A549 (cell line): ENCODE measurements at regions not wholly inside any gene's neighbourhood (a gene's known extent, or its start where the extent isn't known, plus 50 kb on each side); places are given as distances from the start of the nearest gene placed in this dataset.
A peak's percentile ranks its signal among the peaks of the same experiment; 100 is the strongest.

Experiments used
- ATAC-seq, 2 experiments: fragments of 200-7000 bp in 1 of 2; fragments of >200 bp in 1 of 2; cut with Nextera tagmentation in 1 of 2; cut with Tn5 transposase in 1 of 2; 3 replicates each; pipeline versions ENCODE4 v1.8.0 to v1.9.1; 2018 to 2020; ENCODE audit warnings: mild to moderate bottlenecking in 1 of 2, moderate library complexity in 1 of 2
- CTCF ChIA-PET: fragments of 300-600 bp; sonication (Branson Sonifier 250); formaldehyde crosslinking; extraction: SDS; loops from one replicate; lab custom pipeline; 2021; ENCODE audit warnings: antibody characterized with exemption, inconsistent platforms; lab: Yijun Ruan, JAX
- POLR2A ChIA-PET: fragments of 350-600 bp; formaldehyde crosslinking; extraction: SDS; loops from one replicate; lab custom pipeline; 2021; ENCODE audit warnings: antibody characterized with exemption, inconsistent platforms; lab: Yijun Ruan, JAX
- DNase-seq, 2 experiments: peaks; one replicate each; pipeline versions ENCODE4 v3.0.0 to v3.0.0-alpha.2; 2011 to 2016; ENCODE audit warnings: low read depth in 1 of 2, low spot score in 1 of 2
- FAIRE-seq: peaks from 2 replicates; lab custom pipeline; 2011; peaks lifted over from hg19 to GRCh38; lab: Jason Lieb, UNC
- H3K27ac ChIP-seq, 2 experiments: fragments of >200 bp; sonication (Bioruptor Twin); formaldehyde crosslinking; 3 replicates each; pipeline ENCODE4 v1.5.1; 2016 to 2017
- H3K4me1 ChIP-seq: fragments of >200 bp; sonication (Bioruptor Twin); formaldehyde crosslinking; 3 replicates; pipeline ENCODE4 v1.6.1; 2016
- H3K4me2 ChIP-seq: fragments of >200 bp; sonication (Bioruptor Twin); formaldehyde crosslinking; 3 replicates; pipeline ENCODE4 v1.6.1; 2016
- H3K4me3 ChIP-seq: fragments of >200 bp; sonication (Bioruptor Twin); formaldehyde crosslinking; 3 replicates; pipeline ENCODE4 v1.5.1; 2016
- H3K9me3 ChIP-seq: fragments of >200 bp; sonication (Bioruptor Twin); formaldehyde crosslinking; 3 replicates; pipeline ENCODE4 v1.6.1; 2016
- BHLHE40 ChIP-seq: IDR thresholded peaks from 2 replicates; pipeline ENCODE4 v1.6.1; 2012; ENCODE audit warnings: low read depth, low read length, inconsistent platforms
- CTCF ChIP-seq: fragments of >200 bp; sonication (Bioruptor Twin); formaldehyde crosslinking; IDR thresholded peaks from 3 replicates; pipeline ENCODE4 v1.5.1; 2016
- E2F6 ChIP-seq: IDR thresholded peaks from 2 replicates; pipeline ENCODE4 v1.6.1; 2012; ENCODE audit warnings: low read depth, borderline replicate concordance
- EP300 ChIP-seq, 2 experiments: fragments of >200 bp; sonication (Bioruptor Twin); formaldehyde crosslinking; IDR thresholded peaks; 2 replicates in 1 of 2; 3 replicates in 1 of 2; pipeline ENCODE4 v1.6.1; 2016 to 2017
- ESRRA ChIP-seq: fragments of 150-350 bp; IDR thresholded peaks from 2 replicates; pipeline ENCODE4 v1.6.1; 2014; ENCODE audit warnings: mild to moderate bottlenecking, low read length, borderline replicate concordance
- FOSB ChIP-seq: fragments of 250-450 bp; sonication (Bioruptor Pico); IDR thresholded peaks from 2 replicates; pipeline ENCODE4 v1.5.0; 2020; ENCODE audit warnings: mild to moderate bottlenecking, moderate library complexity
- FOSL2 ChIP-seq, 2 experiments: fragments of 450-650 bp in 1 of 2; fragments of >200 bp in 1 of 2; sonication (Bioruptor Twin) in 1 of 2; formaldehyde crosslinking; IDR thresholded peaks; 2 replicates each; pipeline versions ENCODE4 v1.5.0 to v1.6.1; 2016 to 2020; ENCODE audit warnings: mild to moderate bottlenecking in 1 of 2, moderate library complexity in 1 of 2
- HDAC2 ChIP-seq: fragments of 200-600 bp; sonication (generic); IDR thresholded peaks from 2 replicates; pipeline ENCODE4 v1.6.1; 2016
- HMGXB4 ChIP-seq: fragments of 250-450 bp; sonication (Bioruptor Pico); IDR thresholded peaks from 2 replicates; pipeline ENCODE4 v1.5.0; 2021; ENCODE audit warnings: mild to moderate bottlenecking, moderate library complexity, borderline replicate concordance
- HOXB13 ChIP-seq: fragments of 250-450 bp; sonication (Bioruptor Pico); IDR thresholded peaks from 2 replicates; pipeline ENCODE4 v1.5.0; 2020; ENCODE audit warnings: low read depth, mild to moderate bottlenecking, moderate library complexity
- JUN ChIP-seq, 2 experiments: fragments of >200 bp; sonication (Bioruptor Twin); formaldehyde crosslinking; IDR thresholded peaks; 2 replicates in 1 of 2; 3 replicates in 1 of 2; pipeline ENCODE4 v1.6.1; 2016 to 2017
- KDM1A ChIP-seq: fragments of 200-600 bp; sonication (generic); IDR thresholded peaks from 2 replicates; pipeline ENCODE4 v1.6.1; 2016; ENCODE audit warnings: low read depth, mild to moderate bottlenecking
- MAFK ChIP-seq: fragments of 450-650 bp; IDR thresholded peaks from 2 replicates; pipeline ENCODE4 v1.6.1; 2014; ENCODE audit not compliant: partially characterized antibody
- MAX ChIP-seq: IDR thresholded peaks from 2 replicates; pipeline ENCODE4 v1.6.1; 2012
- MAZ ChIP-seq: fragments of 150-350 bp; IDR thresholded peaks from 2 replicates; pipeline ENCODE4 v1.6.1; 2014; ENCODE audit warnings: antibody characterized with exemption, low read depth, low read length, borderline replicate concordance
- MYC ChIP-seq: IDR thresholded peaks from 2 replicates; pipeline ENCODE4 v1.6.1; 2012; ENCODE audit warnings: mild to moderate bottlenecking, inconsistent platforms, low read length, improper control_type of control experiment, borderline replicate concordance
- PBX3 ChIP-seq: IDR thresholded peaks from 2 replicates; pipeline ENCODE4 v1.6.1; 2012
- PHF8 ChIP-seq: fragments of 200-600 bp; sonication (generic); IDR thresholded peaks from 2 replicates; pipeline ENCODE4 v1.6.1; 2016; ENCODE audit warnings: low read depth, mild to moderate bottlenecking, antibody characterized with exemption, moderate library complexity, borderline replicate concordance
- RCOR1 ChIP-seq: fragments of 150-350 bp; IDR thresholded peaks from 2 replicates; pipeline ENCODE4 v1.6.1; 2014; ENCODE audit warnings: antibody characterized with exemption, low read length, low read depth
- RFX5 ChIP-seq: fragments of 450-650 bp; IDR thresholded peaks from 2 replicates; pipeline ENCODE4 v1.7.1; 2014; ENCODE audit warnings: antibody characterized with exemption, mild to moderate bottlenecking, moderate library complexity
- RNF2 ChIP-seq: fragments of 200-600 bp; sonication (generic); IDR thresholded peaks from 2 replicates; pipeline ENCODE4 v1.6.1; 2016; ENCODE audit warnings: low read depth, mild to moderate bottlenecking, antibody characterized with exemption, moderate library complexity, borderline replicate concordance
- TFCP2L1 ChIP-seq: fragments of 250-450 bp; sonication (Bioruptor Pico); IDR thresholded peaks from 2 replicates; pipeline ENCODE4 v1.5.0; 2021; ENCODE audit warnings: mild to moderate bottlenecking
- TP53 ChIP-seq: fragments of 250-450 bp; sonication (Bioruptor Pico); IDR thresholded peaks from 2 replicates; pipeline ENCODE4 v1.5.0; 2021; ENCODE audit warnings: mild to moderate bottlenecking, moderate library complexity
- WGBS: methylation state at CpG from one replicate; pipeline ENCODE4 v1.1.6; 2017; ENCODE audit errors: missing lambda C conversion rate; 5-methylcytosine and 5-hydroxymethylcytosine counted together

GRCh38 chr3:102205647-102206046 lies 229.2 kb upstream of the ZPLD1 start:
- WGBS, result 71% methylated on average over 1 of the region's 1 CpG
- H3K4me3 ChIP-seq, result no peak overlapping the region
- CTCF ChIA-PET, result no interaction called here

GRCh38 chr3:102206511-102207031 lies 228.2 kb upstream of the ZPLD1 start:
- DNase-seq (no peak), ATAC-seq (no peak), FAIRE-seq (no peak)
- Histone ChIP-seq H3K9me3 (no peaks in the 10 kb centered on the region), H3K4me3 (no peak overlapping the region), H3K4me2 (0 out of 3 replicates have a peak overlapping the region, but pooled peaks have one; percentile 1), H3K4me1 (peaks cover 8% of the 10 kb centered on the region; the same call in 2 of the 3 replicates), H3K27ac (peak overlapping the region in 1 of 2 experiments; percentile 64; a peak in 3 of 6 replicates)
- ChIA-PET POLR2A (no interaction called here), CTCF (interaction anchor here (0.9 to 2.3 kb wide), 2 partner anchors 19 to 26 kb away, joined by 3 to 10 read pairs; no protein-coding TSS in a partner anchor)
- 42% methylated on average over 4 of the region's 4 CpGs for WGBS
- TF ChIP-seq E2F6 (no peak), ESRRA (no peak), RCOR1 (no peak), HMGXB4 (no peak), TP53 (CRISPR knock-in tag) (no peak), BHLHE40 (no peak), PBX3 (no peak), MAX (no peak), JUN (IDR thresholded peaks at IDR 0.05) (no peak), MYC (no peak), TFCP2L1 (CRISPR knock-in tag) (no peak), KDM1A (no peak), FOSL2 (IDR thresholded peaks at IDR 0.05) (no peak), FOSL2 (CRISPR knock-in tag; IDR thresholded peaks at IDR 0.05) (no peak), MAZ (no peak), RFX5 (no peak), FOSB (CRISPR knock-in tag) (no peak), MAFK (no peak)

More at GRCh38 chr3:102205647-102206046, 229.2 kb upstream of the ZPLD1 start:
- FAIRE-seq, result no peak
- TF ChIP-seq PHF8 (no peak), ESRRA (no peak), RNF2 (no peak), CTCF (no peak), MAFK (no peak), HOXB13 (no peak), HDAC2 (no peak), E2F6 (no peak), TFCP2L1 (CRISPR knock-in tag) (no peak), TP53 (CRISPR knock-in tag) (no peak), EP300 (IDR thresholded peaks at IDR 0.05) (no peak)
- no peak for ATAC-seq
- H3K4me2 ChIP-seq, result no peak overlapping the region
- H3K9me3 ChIP-seq, result no peaks in the 10 kb centered on the region
- H3K27ac ChIP-seq, result peak overlapping the region in 1 of 2 experiments; percentile 64; a peak in 1 of 6 replicates
- no peak for DNase-seq
- POLR2A ChIA-PET, result no interaction called here
- peaks cover 8% of the 10 kb centered on the region; the same call in 2 of the 3 replicates for H3K4me1 ChIP-seq
